Mesodermal cell (in vitro differentiated cells): ENCODE measurements at regions not wholly inside any gene's neighbourhood (a gene's known extent, or its start where the extent isn't known, plus 50 kb on each side); places are given as distances from the start of the nearest gene placed in this dataset.

Experiments
- H3K27ac ChIP-seq: 2 replicates; pipeline ENCODE4 v1.7.0; 2013; ENCODE audit warnings: mild to moderate bottlenecking, low read depth, low read length, moderate library complexity; ENCODE audit not compliant: severe bottlenecking
- H3K36me3 ChIP-seq: 2 replicates; pipeline ENCODE4 v1.7.1; 2013; ENCODE audit warnings: mild to moderate bottlenecking, low read length, moderate library complexity; ENCODE audit not compliant: control insufficient read depth, insufficient read depth
- H3K4me1 ChIP-seq: one replicate; pipeline ENCODE4 v1.7.1; 2013; ENCODE audit warnings: mild to moderate bottlenecking, low read length; ENCODE audit not compliant: insufficient read depth, control insufficient read depth, poor library complexity, severe bottlenecking
- H3K4me3 ChIP-seq: 2 replicates; pipeline ENCODE4 v1.7.0; 2013; ENCODE audit warnings: low read length, control low read depth, mild to moderate bottlenecking; ENCODE audit not compliant: insufficient read depth, poor library complexity, severe bottlenecking; ENCODE audit errors: extremely low read depth
- H3K9me3 ChIP-seq: 2 replicates; pipeline ENCODE4 v1.7.1; 2013; ENCODE audit warnings: mild to moderate bottlenecking, low read length, moderate library complexity; ENCODE audit not compliant: control insufficient read depth
- WGBS, 2 experiments: methylation state at CpG; one replicate each; pipeline ENCODE4 v1.1.5; 2013; ENCODE audit warnings: missing lambda C conversion rate in 2 of 2; ENCODE audit not compliant: insufficient coverage in 2 of 2; 5-methylcytosine and 5-hydroxymethylcytosine counted together

GRCh38 chr4:111678908-111679307 is 466.3 kb upstream of the FAM241A start:
- H3K4me3 ChIP-seq, result no peak overlapping the region
- H3K9me3 ChIP-seq, result no peaks in the 10 kb centered on the region
- WGBS, 2 experiments, result 93% methylated on average over 2 of the region's 5 CpGs; no CpG with 5 or more reads in 1 of the 2 experiments
- H3K4me1 ChIP-seq, result no peaks in the 10 kb centered on the region
- no peaks in the 10 kb centered on the region for H3K36me3 ChIP-seq
- no peak overlapping the region for H3K27ac ChIP-seq

DNA sequence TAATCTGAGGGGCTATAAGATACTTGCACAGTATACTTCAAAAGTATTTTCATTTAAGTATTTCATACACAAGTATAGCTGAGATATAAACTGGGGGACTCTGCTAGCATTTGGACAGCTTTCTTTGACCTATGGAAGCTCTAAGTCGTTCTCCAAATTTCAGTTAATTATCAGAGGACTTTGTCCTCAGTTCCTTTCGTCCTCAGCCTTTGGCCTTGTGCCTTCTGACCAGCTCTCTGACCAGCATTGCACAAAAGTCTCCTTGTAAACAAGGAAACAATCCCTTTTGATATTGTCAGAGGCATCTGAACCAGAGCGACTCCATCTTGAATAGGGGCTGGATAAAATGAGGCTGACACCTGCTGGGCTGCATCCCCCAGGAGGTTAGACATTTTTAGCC is 464.0 kb upstream of the FAM241A start:
- 89 to 93% methylated on average over 2 of the region's 3 CpGs for WGBS, 2 experiments
- no peaks in the 10 kb centered on the region for H3K36me3 ChIP-seq
- no peak overlapping the region for H3K4me3 ChIP-seq
- H3K9me3 ChIP-seq, result no peaks in the 10 kb centered on the region
- H3K4me1 ChIP-seq, result no peaks in the 10 kb centered on the region
- H3K27ac ChIP-seq, result no peak overlapping the region

DNA sequence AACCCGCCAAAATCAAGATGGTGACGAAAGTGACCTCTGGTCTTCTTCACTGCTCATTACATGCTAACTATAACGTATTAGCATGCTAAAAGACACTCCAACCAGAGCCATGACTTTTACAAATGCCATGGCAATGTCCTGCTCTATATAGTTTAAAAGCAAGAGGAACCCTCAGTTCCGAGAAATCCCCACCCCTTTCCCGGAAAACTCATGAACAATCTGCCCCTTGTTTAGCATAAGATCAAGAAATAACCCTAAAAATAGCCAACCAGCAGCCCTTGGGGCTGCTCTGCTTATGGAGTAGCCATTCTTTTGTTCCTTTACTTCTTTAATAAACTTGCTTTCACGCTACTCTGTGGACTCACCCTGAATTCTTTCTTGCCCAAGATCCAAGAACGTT is 463.5 kb upstream of the FAM241A start:
- H3K4me1 ChIP-seq, result no peaks in the 10 kb centered on the region
- no peaks in the 10 kb centered on the region for H3K9me3 ChIP-seq
- no peaks in the 10 kb centered on the region for H3K36me3 ChIP-seq
- no peak overlapping the region for H3K4me3 ChIP-seq
- 89 to 95% methylated on average over 3 to 5 of the region's 7 CpGs for WGBS, 2 experiments
- peak overlapping the region; percentile 48 for H3K27ac ChIP-seq

DNA sequence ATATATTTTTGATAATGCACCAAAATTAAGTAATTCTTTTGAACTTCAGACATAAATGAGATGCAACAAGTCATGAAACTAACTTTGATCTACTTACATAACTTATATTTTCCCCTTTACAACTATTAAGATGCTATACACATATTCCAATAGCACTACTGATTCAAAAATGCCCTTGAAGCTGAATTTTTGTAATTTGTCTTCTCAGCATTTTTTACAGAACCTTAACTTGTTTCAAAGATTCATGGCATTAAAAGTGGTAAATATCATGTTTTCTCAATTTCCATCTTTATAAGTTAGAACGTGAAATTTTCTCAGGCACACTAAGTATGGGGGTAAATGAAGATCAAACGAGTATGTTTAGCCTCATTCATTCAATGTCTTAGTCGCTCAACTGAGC is 460.0 kb upstream of the FAM241A start:
- WGBS, 2 experiments, result 100% methylated on average over 1 to 3 of the region's 3 CpGs
- H3K4me3 ChIP-seq, result no peak overlapping the region
- H3K36me3 ChIP-seq, result no peaks in the 10 kb centered on the region
- no peaks in the 10 kb centered on the region for H3K4me1 ChIP-seq
- H3K9me3 ChIP-seq, result no peaks in the 10 kb centered on the region
- H3K27ac ChIP-seq, result no peak overlapping the region

GRCh38 chr4:111689214-111689613 is 456.0 kb upstream of the FAM241A start:
- H3K9me3 ChIP-seq, result no peaks in the 10 kb centered on the region
- H3K27ac ChIP-seq, result no peak overlapping the region
- H3K4me3 ChIP-seq, result no peak overlapping the region
- H3K36me3 ChIP-seq, result no peaks in the 10 kb centered on the region
- no peaks in the 10 kb centered on the region for H3K4me1 ChIP-seq

- no peaks in the 10 kb centered on the region for H3K36me3 ChIP-seq
- WGBS, 2 experiments, result no CpG with 5 or more reads among the region's 1 CpG
- H3K4me3 ChIP-seq, result no peak overlapping the region
- no peaks in the 10 kb centered on the region for H3K9me3 ChIP-seq
- no peaks in the 10 kb centered on the region for H3K4me1 ChIP-seq
- H3K27ac ChIP-seq, result no peak overlapping the region
These were observed 455.5 kb upstream of the FAM241A start for GRCh38 chr4:111689731-111690130.

DNA sequence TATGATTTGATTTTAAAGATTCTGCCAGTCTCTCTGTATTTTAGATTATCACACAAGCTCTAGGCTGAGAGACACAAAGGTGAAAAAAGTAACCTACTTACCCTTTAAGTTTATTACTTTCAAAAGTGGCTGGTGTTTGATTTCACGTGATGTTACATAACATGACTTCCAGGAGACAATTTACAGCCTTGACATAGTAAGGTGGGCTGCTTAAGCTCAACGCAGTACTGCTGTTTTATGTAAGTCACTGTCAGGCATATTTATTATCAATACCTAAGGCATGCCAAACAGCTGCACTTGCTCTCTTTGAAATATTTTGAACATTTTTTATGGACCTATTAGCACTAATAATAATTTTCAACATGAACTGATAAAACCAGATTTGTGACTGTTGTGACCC is 451.5 kb upstream of the FAM241A start:
- no peak overlapping the region for H3K4me3 ChIP-seq
- H3K9me3 ChIP-seq, result no peaks in the 10 kb centered on the region
- no peaks in the 10 kb centered on the region for H3K36me3 ChIP-seq
- WGBS, 2 experiments, result 100% methylated on average over 1 of the region's 2 CpGs; no CpG with 5 or more reads in 1 of the 2 experiments
- no peak overlapping the region for H3K27ac ChIP-seq
- no peaks in the 10 kb centered on the region for H3K4me1 ChIP-seq

DNA sequence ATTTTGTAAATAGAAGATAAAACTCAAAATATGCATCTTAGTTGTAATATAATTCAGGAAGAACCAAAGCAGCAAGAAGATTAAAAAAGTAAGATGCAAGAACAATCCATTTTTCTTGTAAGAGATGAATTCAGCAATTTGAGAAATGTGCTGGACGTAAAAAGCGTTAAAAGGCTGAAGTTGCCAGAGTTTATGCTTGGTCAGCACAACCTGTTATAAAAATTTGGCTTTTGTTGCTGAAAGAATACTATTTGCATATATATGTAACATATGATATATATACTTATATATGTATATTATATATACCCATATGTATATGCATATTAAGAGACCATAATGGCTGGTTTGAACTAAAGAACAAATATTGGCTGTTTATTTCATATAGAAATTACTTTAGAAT is 449.6 kb upstream of the FAM241A start:
- Histone ChIP-seq H3K27ac (no peak overlapping the region), H3K4me1 (no peaks in the 10 kb centered on the region), H3K36me3 (no peaks in the 10 kb centered on the region), H3K9me3 (no peaks in the 10 kb centered on the region), H3K4me3 (no peak overlapping the region)
- 100% methylated on average over 1 of the region's 2 CpGs; no CpG with 5 or more reads in 1 of the 2 experiments for whole genome bisulfite sequencing, 2 experiments

GRCh38 chr4:111696505-111696904 is 448.7 kb upstream of the FAM241A start:
- no peaks in the 10 kb centered on the region for H3K4me1 ChIP-seq
- no peaks in the 10 kb centered on the region for H3K36me3 ChIP-seq
- no peak overlapping the region for H3K4me3 ChIP-seq
- no CpG with 5 or more reads among the region's 2 CpGs for WGBS, 2 experiments
- no peaks in the 10 kb centered on the region for H3K9me3 ChIP-seq
- H3K27ac ChIP-seq, result no peak overlapping the region

- Histone ChIP-seq H3K4me1 (no peaks in the 10 kb centered on the region), H3K4me3 (no peak overlapping the region), H3K36me3 (no peaks in the 10 kb centered on the region), H3K9me3 (no peaks in the 10 kb centered on the region), H3K27ac (no peak overlapping the region)
- WGBS, 2 experiments, result no CpG with 5 or more reads among the region's 2 CpGs
These were observed 447.9 kb upstream of the FAM241A start for GRCh38 chr4:111697176-111697942.

GRCh38 chr4:111698361-111698760 is 446.9 kb upstream of the FAM241A start:
- H3K27ac ChIP-seq, result no peak overlapping the region
- no peaks in the 10 kb centered on the region for H3K4me1 ChIP-seq
- H3K36me3 ChIP-seq, result no peaks in the 10 kb centered on the region
- no peak overlapping the region for H3K4me3 ChIP-seq
- no peaks in the 10 kb centered on the region for H3K9me3 ChIP-seq
